Naive thymus-derived CD4-positive, alpha-beta T cell (primary cell): ENCODE measurements at regions not wholly inside any gene's neighbourhood (a gene's known extent, or its start where the extent isn't known, plus 50 kb on each side); places are given as distances from the start of the nearest gene placed in this dataset.

Experiments
- ATAC-seq: fragments of 150-1000 bp; cut with Tn5 transposase; 2 replicates; pipeline ENCODE4 v1.10.0; 2021; ENCODE audit warnings: mild to moderate bottlenecking, moderate library complexity
- CTCF ChIA-PET: fragments of 350-600 bp; sonication (Branson Sonifier 250); formaldehyde crosslinking; loops from one replicate; lab custom pipeline; 2021; ENCODE audit warnings: antibody characterized with exemption; lab: Charles Lee
- POLR2A ChIA-PET: fragments of 350-600 bp; sonication (Branson Sonifier 250); formaldehyde crosslinking; loops from one replicate; lab custom pipeline; 2021; ENCODE audit warnings: antibody characterized with exemption, inconsistent platforms; lab: Charles Lee
- DNase-seq, 9 donors: peaks; one replicate each; pipeline versions ENCODE4 v3.0.0 to v3.0.0-alpha.2; 2020 to 2022; ENCODE audit warnings: mixed read lengths in 1 of 9
- H3K27ac ChIP-seq: one replicate; pipeline ENCODE4 v1.7.0; 2013; ENCODE audit warnings: mild to moderate bottlenecking, low read depth, low read length, moderate library complexity
- H3K27me3 ChIP-seq, 2 donors: one replicate each; pipeline ENCODE4 v1.7.0; 2013; ENCODE audit warnings: low read length in 2 of 2, mild to moderate bottlenecking in 2 of 2, moderate library complexity in 2 of 2; ENCODE audit not compliant: control insufficient read depth in 2 of 2, insufficient read depth in 2 of 2
- H3K36me3 ChIP-seq, 3 experiments: 1 replicate in 2 of 3; 2 replicates in 1 of 3; pipeline ENCODE4 v1.7.0; 2013; ENCODE audit warnings: low read length in 3 of 3, mild to moderate bottlenecking in 3 of 3, moderate library complexity in 1 of 3; ENCODE audit not compliant: insufficient read depth in 3 of 3, control insufficient read depth in 2 of 3
- H3K4me1 ChIP-seq, 2 donors: one replicate each; pipeline ENCODE4 v1.7.0; 2013; ENCODE audit warnings: low read length in 2 of 2, mild to moderate bottlenecking in 2 of 2, moderate library complexity in 1 of 2; ENCODE audit not compliant: control insufficient read depth in 2 of 2, insufficient read depth in 2 of 2
- H3K4me3 ChIP-seq: 2 replicates; pipeline ENCODE4 v1.7.0; 2013; ENCODE audit warnings: mild to moderate bottlenecking, low read length
- H3K9me3 ChIP-seq, 3 experiments: 1 replicate in 2 of 3; 2 replicates in 1 of 3; pipeline ENCODE4 v1.7.0; 2013; ENCODE audit warnings: low read length in 3 of 3; ENCODE audit not compliant: control insufficient read depth in 2 of 3
- H3K27ac Mint-ChIP-seq, 9 donors: one replicate each; pipeline ENCODE4 v1.8.0; 2020 to 2022; ENCODE audit warnings: mixed read lengths in 9 of 9, mild to moderate bottlenecking in 8 of 9, moderate library complexity in 5 of 9, inconsistent platforms in 2 of 9
- H3K27me3 Mint-ChIP-seq, 5 donors: one replicate each; pipeline ENCODE4 v1.8.0; 2021 to 2022; ENCODE audit warnings: mixed read lengths in 5 of 5, mild to moderate bottlenecking in 1 of 5
- H3K36me3 Mint-ChIP-seq, 5 donors: one replicate each; pipeline ENCODE4 v1.8.0; 2020 to 2022; ENCODE audit warnings: mixed read lengths in 5 of 5, mild to moderate bottlenecking in 3 of 5, inconsistent platforms in 1 of 5
- H3K4me1 Mint-ChIP-seq, 7 donors: one replicate each; pipeline ENCODE4 v1.8.0; 2020 to 2022; ENCODE audit warnings: mixed read lengths in 7 of 7, mild to moderate bottlenecking in 3 of 7, inconsistent platforms in 1 of 7
- H3K4me3 Mint-ChIP-seq, 10 donors: one replicate each; pipeline ENCODE4 v1.8.0; 2020 to 2022; ENCODE audit warnings: mild to moderate bottlenecking in 10 of 10, mixed read lengths in 10 of 10, moderate library complexity in 6 of 10, inconsistent platforms in 2 of 10
- H3K9me3 Mint-ChIP-seq, 11 donors: one replicate each; pipeline ENCODE4 v1.8.0; 2020 to 2022; ENCODE audit warnings: mixed read lengths in 11 of 11, mild to moderate bottlenecking in 4 of 11, inconsistent platforms in 1 of 11, moderate library complexity in 1 of 11
- intact Hi-C, 2 donors: fragments of 100-400 bp; cut with micrococcal nuclease; formaldehyde crosslinking; loops; one replicate each; pipeline ENCODE4 v1.15.1; 2023

GRCh38 chr1:218658899-218659298 lies 313.8 kb downstream of the TGFB2 start:
- no peak overlapping the region for H3K27ac Mint-ChIP-seq
- ChIA-PET CTCF (no interaction called here), POLR2A (no interaction called here)
- H3K9me3 Mint-ChIP-seq: peaks cover 0 to 6% (median 2%) of the 10 kb centered on the region in 11 donors
- Histone ChIP-seq H3K4me3 (no peak overlapping the region), H3K36me3 (no peaks in the 10 kb centered on the region), H3K9me3 (no peaks in the 10 kb centered on the region), H3K27ac (no peak overlapping the region), H3K4me1 (no peaks in the 10 kb centered on the region), H3K27me3 (no peaks in the 10 kb centered on the region)
- H3K4me1 Mint-ChIP-seq: no peaks in the 10 kb centered on the region
- H3K27me3 Mint-ChIP-seq: peaks cover 0 to 11% (median 0%) of the 10 kb centered on the region in 5 donors
- intact Hi-C loops: no loop called here
- H3K4me3 Mint-ChIP-seq: no peak overlapping the region
- ATAC-seq: no peak
- DNase-seq: no peak
- H3K36me3 Mint-ChIP-seq: no peaks in the 10 kb centered on the region

GRCh38 chr1:218659911-218660677 lies 315.0 kb downstream of the TGFB2 start:
- Histone ChIP-seq H3K4me1 (no peaks in the 10 kb centered on the region), H3K36me3 (no peaks in the 10 kb centered on the region), H3K27ac (no peak overlapping the region), H3K4me3 (no peak overlapping the region), H3K27me3 (no peaks in the 10 kb centered on the region), H3K9me3 (no peaks in the 10 kb centered on the region)
- no peak for DNase-seq
- CTCF ChIA-PET: no interaction called here
- Mint-ChIP-seq H3K4me1 (no peaks in the 10 kb centered on the region), H3K9me3 (peaks cover 0 to 8% (median 4%) of the 10 kb centered on the region in 11 donors), H3K4me3 (no peak overlapping the region), H3K36me3 (no peaks in the 10 kb centered on the region), H3K27me3 (peaks cover 0 to 9% (median 0%) of the 10 kb centered on the region in 5 donors), H3K27ac (no peak overlapping the region)
- intact Hi-C loops: no loop called here
- ATAC-seq: no peak
- POLR2A ChIA-PET: no interaction called here

GRCh38 chr1:218660678-218661053 lies 315.5 kb downstream of the TGFB2 start:
- Histone ChIP-seq H3K4me3 (no peak overlapping the region), H3K27me3 (no peaks in the 10 kb centered on the region), H3K9me3 (no peaks in the 10 kb centered on the region), H3K4me1 (no peaks in the 10 kb centered on the region), H3K36me3 (no peaks in the 10 kb centered on the region), H3K27ac (no peak overlapping the region)
- Mint-ChIP-seq H3K9me3 (peaks cover 0 to 8% (median 2%) of the 10 kb centered on the region in 11 donors), H3K27ac (no peak overlapping the region), H3K27me3 (peaks cover 0 to 4% (median 0%) of the 10 kb centered on the region in 5 donors), H3K4me1 (no peaks in the 10 kb centered on the region), H3K4me3 (no peak overlapping the region), H3K36me3 (no peaks in the 10 kb centered on the region)
- ATAC-seq: no peak
- POLR2A ChIA-PET: no interaction called here
- DNase-seq: no peak
- CTCF ChIA-PET: no interaction called here
- intact Hi-C loops: no loop called here

- no peak for DNase-seq
- intact Hi-C loops: no loop called here
- ChIA-PET CTCF (no interaction called here), POLR2A (no interaction called here)
- H3K27ac Mint-ChIP-seq: no peak overlapping the region
- no peaks in the 10 kb centered on the region for H3K36me3 ChIP-seq
- H3K4me3 Mint-ChIP-seq: no peak overlapping the region
- no peaks in the 10 kb centered on the region for H3K36me3 Mint-ChIP-seq
- H3K9me3 Mint-ChIP-seq: peaks cover 0 to 8% (median 4%) of the 10 kb centered on the region in 11 donors
- peaks cover 0 to 4% (median 0%) of the 10 kb centered on the region in 5 donors for H3K27me3 Mint-ChIP-seq
- H3K4me3 ChIP-seq: no peak overlapping the region
- H3K9me3 ChIP-seq: no peaks in the 10 kb centered on the region
- H3K4me1 ChIP-seq: no peaks in the 10 kb centered on the region
- H3K27me3 ChIP-seq: no peaks in the 10 kb centered on the region
- ATAC-seq: no peak
- no peaks in the 10 kb centered on the region for H3K4me1 Mint-ChIP-seq
- H3K27ac ChIP-seq: no peak overlapping the region
These were observed 316.3 kb downstream of the TGFB2 start for GRCh38 chr1:218661411-218661810.

GRCh38 chr1:218664385-218665170 lies 319.4 kb downstream of the TGFB2 start:
- ChIA-PET POLR2A (no interaction called here), CTCF (no interaction called here)
- no peaks in the 10 kb centered on the region for H3K27me3 ChIP-seq
- H3K9me3 ChIP-seq: no peaks in the 10 kb centered on the region
- Mint-ChIP-seq H3K4me1 (no peaks in the 10 kb centered on the region), H3K27ac (no peak overlapping the region), H3K36me3 (no peaks in the 10 kb centered on the region), H3K4me3 (no peak overlapping the region), H3K27me3 (peaks cover 0 to 4% (median 0%) of the 10 kb centered on the region in 5 donors), H3K9me3 (peaks cover 0 to 10% (median 6%) of the 10 kb centered on the region in 11 donors)
- H3K4me1 ChIP-seq: no peaks in the 10 kb centered on the region
- H3K27ac ChIP-seq: no peak overlapping the region
- no peaks in the 10 kb centered on the region for H3K36me3 ChIP-seq
- ATAC-seq: no peak
- intact Hi-C loops: no loop called here
- H3K4me3 ChIP-seq: no peak overlapping the region
- no peak for DNase-seq

GRCh38 chr1:218665221-218665620 lies 320.1 kb downstream of the TGFB2 start:
- intact Hi-C loops: no loop called here
- Histone ChIP-seq H3K36me3 (no peaks in the 10 kb centered on the region), H3K27me3 (no peaks in the 10 kb centered on the region), H3K27ac (no peak overlapping the region), H3K4me1 (no peaks in the 10 kb centered on the region), H3K4me3 (no peak overlapping the region), H3K9me3 (no peaks in the 10 kb centered on the region)
- Mint-ChIP-seq H3K27ac (no peak overlapping the region), H3K9me3 (peaks cover 0 to 14% (median 7%) of the 10 kb centered on the region in 11 donors), H3K36me3 (peaks cover 0 to 2% (median 0%) of the 10 kb centered on the region in 5 donors), H3K27me3 (peaks cover 0 to 4% (median 0%) of the 10 kb centered on the region in 5 donors), H3K4me3 (no peak overlapping the region), H3K4me1 (no peaks in the 10 kb centered on the region)
- CTCF ChIA-PET: no interaction called here
- DNase-seq (no peak), ATAC-seq (no peak)
- POLR2A ChIA-PET: no interaction called here
